ENCODE measurements at regions not wholly inside any gene's neighbourhood (a gene's known extent, or its start where the extent isn't known, plus 50 kb on each side); places are given as distances from the start of the nearest gene placed in this dataset.

DNA sequence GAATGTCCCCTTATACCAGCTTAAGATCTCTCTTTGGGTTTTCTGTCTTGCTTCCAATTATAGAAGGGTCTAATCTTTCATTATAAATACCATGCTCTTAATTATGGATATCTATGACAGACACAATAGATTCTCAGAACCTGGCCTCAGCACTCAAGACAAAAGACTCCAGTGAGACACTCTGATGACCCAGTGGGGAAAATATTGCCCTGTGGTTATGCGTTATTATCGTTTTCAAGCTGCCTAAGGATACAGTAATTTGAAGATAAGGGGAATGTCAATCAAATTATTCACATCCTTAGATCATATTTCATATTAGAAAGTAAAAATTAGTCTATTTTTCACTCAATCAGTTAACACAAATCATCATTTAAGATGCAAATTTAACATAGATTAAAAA is 748.8 kb downstream of the XPNPEP1 start:
- TF ChIP-seq, protein P1, sequence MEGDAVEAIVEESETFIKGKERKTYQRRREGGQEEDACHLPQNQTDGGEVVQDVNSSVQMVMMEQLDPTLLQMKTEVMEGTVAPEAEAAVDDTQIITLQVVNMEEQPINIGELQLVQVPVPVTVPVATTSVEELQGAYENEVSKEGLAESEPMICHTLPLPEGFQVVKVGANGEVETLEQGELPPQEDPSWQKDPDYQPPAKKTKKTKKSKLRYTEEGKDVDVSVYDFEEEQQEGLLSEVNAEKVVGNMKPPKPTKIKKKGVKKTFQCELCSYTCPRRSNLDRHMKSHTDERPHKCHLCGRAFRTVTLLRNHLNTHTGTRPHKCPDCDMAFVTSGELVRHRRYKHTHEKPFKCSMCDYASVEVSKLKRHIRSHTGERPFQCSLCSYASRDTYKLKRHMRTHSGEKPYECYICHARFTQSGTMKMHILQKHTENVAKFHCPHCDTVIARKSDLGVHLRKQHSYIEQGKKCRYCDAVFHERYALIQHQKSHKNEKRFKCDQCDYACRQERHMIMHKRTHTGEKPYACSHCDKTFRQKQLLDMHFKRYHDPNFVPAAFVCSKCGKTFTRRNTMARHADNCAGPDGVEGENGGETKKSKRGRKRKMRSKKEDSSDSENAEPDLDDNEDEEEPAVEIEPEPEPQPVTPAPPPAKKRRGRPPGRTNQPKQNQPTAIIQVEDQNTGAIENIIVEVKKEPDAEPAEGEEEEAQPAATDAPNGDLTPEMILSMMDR (conservative IDR thresholded peaks at IDR 0.05; ENCODE audit: low read depth in 2 of 2), result no peak
- TF ChIP-seq, protein P2, sequence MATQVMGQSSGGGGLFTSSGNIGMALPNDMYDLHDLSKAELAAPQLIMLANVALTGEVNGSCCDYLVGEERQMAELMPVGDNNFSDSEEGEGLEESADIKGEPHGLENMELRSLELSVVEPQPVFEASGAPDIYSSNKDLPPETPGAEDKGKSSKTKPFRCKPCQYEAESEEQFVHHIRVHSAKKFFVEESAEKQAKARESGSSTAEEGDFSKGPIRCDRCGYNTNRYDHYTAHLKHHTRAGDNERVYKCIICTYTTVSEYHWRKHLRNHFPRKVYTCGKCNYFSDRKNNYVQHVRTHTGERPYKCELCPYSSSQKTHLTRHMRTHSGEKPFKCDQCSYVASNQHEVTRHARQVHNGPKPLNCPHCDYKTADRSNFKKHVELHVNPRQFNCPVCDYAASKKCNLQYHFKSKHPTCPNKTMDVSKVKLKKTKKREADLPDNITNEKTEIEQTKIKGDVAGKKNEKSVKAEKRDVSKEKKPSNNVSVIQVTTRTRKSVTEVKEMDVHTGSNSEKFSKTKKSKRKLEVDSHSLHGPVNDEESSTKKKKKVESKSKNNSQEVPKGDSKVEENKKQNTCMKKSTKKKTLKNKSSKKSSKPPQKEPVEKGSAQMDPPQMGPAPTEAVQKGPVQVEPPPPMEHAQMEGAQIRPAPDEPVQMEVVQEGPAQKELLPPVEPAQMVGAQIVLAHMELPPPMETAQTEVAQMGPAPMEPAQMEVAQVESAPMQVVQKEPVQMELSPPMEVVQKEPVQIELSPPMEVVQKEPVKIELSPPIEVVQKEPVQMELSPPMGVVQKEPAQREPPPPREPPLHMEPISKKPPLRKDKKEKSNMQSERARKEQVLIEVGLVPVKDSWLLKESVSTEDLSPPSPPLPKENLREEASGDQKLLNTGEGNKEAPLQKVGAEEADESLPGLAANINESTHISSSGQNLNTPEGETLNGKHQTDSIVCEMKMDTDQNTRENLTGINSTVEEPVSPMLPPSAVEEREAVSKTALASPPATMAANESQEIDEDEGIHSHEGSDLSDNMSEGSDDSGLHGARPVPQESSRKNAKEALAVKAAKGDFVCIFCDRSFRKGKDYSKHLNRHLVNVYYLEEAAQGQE (IDR thresholded peaks at IDR 0.05; ENCODE audit: unreplicated experiment), result no peak
- TF ChIP-seq EZH2 (IDR thresholded peaks at IDR 0.05; ENCODE audit: low read depth, unreplicated experiment) (no peak), POLR2AphosphoS5 (IDR thresholded peaks at IDR 0.05; ENCODE audit: low read depth) (no peak), CREB1 (CRISPR knock-in tag; IDR thresholded peaks at IDR 0.05; ENCODE audit: low read depth) (no peak), EZH2phosphoT487 (IDR thresholded peaks at IDR 0.05; ENCODE audit: unreplicated experiment) (no peak), ZNF114 (CRISPR knock-in tag; IDR thresholded peaks at IDR 0.05) (no peak)

Measured in GM23338 (cell line).